Stimulated activated naive CD8-positive, alpha-beta T cell treated with anti-CD3 and anti-CD28 coated beads, Interleukin-15, Interleukin-2, amounts not matched to agents 100 ng/mL and 50 ng/mL, for 24 hours (primary cell): ENCODE measurements at regions not wholly inside any gene's neighbourhood (a gene's known extent, or its start where the extent isn't known, plus 50 kb on each side); places are given as distances from the start of the nearest gene placed in this dataset.

Source experiments
- H3K27ac Mint-ChIP-seq: one replicate; pipeline ENCODE4 v1.8.0; 2021; ENCODE audit warnings: mild to moderate bottlenecking, mixed read lengths
- H3K27me3 Mint-ChIP-seq: one replicate; pipeline ENCODE4 v1.8.0; 2021; ENCODE audit warnings: mixed read lengths
- H3K36me3 Mint-ChIP-seq: one replicate; pipeline ENCODE4 v1.8.0; 2021; ENCODE audit warnings: low read depth, mixed read lengths
- H3K4me1 Mint-ChIP-seq: one replicate; pipeline ENCODE4 v1.8.0; 2021; ENCODE audit warnings: low read depth, mixed read lengths
- H3K4me3 Mint-ChIP-seq: one replicate; pipeline ENCODE4 v1.8.0; 2021; ENCODE audit warnings: mild to moderate bottlenecking, mixed read lengths
- H3K9me3 Mint-ChIP-seq: one replicate; pipeline ENCODE4 v1.8.0; 2021; ENCODE audit warnings: mixed read lengths

DNA sequence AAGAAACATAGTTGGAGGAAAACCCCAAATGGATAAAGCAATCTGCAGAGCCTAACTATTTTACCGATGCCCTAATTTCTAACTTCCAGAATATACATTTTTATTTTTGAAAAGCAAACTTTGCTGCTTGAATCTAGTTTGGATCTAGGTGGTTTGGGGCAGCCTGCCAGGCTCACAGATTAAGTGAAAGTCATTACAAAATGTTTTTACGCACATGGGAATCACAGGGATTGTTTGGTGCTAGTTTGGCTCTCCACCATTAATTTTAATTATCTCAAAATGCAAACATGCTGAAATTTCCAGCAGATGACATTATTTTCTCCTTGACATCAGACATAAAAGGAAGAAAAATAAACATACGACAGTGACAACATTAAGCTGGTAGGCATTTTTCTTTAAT is 166.7 kb upstream of the INHBA start:
- H3K36me3 Mint-ChIP-seq, result no peaks in the 10 kb centered on the region
- peak overlapping the region; percentile 38 for H3K4me3 Mint-ChIP-seq
- peak overlapping the region; percentile 75 for H3K27ac Mint-ChIP-seq
- peaks cover 22% of the 10 kb centered on the region for H3K27me3 Mint-ChIP-seq
- H3K9me3 Mint-ChIP-seq, result peaks cover 10% of the 10 kb centered on the region
- H3K4me1 Mint-ChIP-seq, result peaks cover 44% of the 10 kb centered on the region

GRCh38 chr7:41869091-41869490 is 166.2 kb upstream of the INHBA start:
- no peaks in the 10 kb centered on the region for H3K36me3 Mint-ChIP-seq
- peaks cover 11% of the 10 kb centered on the region for H3K9me3 Mint-ChIP-seq
- H3K4me1 Mint-ChIP-seq, result peaks cover 39% of the 10 kb centered on the region
- H3K4me3 Mint-ChIP-seq, result no peak overlapping the region
- peaks cover 22% of the 10 kb centered on the region for H3K27me3 Mint-ChIP-seq
- H3K27ac Mint-ChIP-seq, result peak overlapping the region; percentile 21

DNA sequence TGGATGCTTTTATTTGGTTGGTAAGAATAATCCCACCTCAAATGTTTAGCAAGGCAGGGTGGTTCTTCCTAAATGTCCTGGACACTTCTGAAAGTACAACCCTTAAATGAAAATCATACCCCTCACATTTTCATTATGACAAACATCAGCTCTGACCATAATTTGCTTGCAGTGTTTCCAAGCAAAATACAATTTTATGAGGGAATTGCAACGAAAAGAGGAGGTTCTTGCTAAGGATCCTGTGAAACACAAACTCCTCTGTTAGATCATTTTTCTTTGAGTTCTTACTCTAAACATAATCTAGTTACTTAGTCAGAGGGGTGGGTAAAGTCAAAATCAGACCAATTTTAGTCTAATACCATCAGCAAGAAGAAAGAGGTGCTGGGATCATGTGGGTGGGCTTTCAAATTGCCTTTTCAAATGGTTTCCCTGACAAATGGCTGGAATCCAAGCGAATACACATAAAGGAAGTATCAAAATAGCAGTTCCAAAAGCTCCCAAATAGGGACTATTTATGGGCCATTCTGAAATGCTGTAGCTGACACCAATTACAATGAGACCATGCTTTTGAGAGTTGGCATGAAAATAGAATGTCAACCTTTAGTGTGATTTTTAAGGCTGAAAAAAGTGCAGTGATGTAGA is 164.9 kb upstream of the INHBA start:
- H3K36me3 Mint-ChIP-seq, result no peaks in the 10 kb centered on the region
- H3K9me3 Mint-ChIP-seq, result peaks cover 14% of the 10 kb centered on the region
- peaks cover 10% of the 10 kb centered on the region for H3K27me3 Mint-ChIP-seq
- no peak overlapping the region for H3K27ac Mint-ChIP-seq
- H3K4me1 Mint-ChIP-seq, result peaks cover 29% of the 10 kb centered on the region
- no peak overlapping the region for H3K4me3 Mint-ChIP-seq

DNA sequence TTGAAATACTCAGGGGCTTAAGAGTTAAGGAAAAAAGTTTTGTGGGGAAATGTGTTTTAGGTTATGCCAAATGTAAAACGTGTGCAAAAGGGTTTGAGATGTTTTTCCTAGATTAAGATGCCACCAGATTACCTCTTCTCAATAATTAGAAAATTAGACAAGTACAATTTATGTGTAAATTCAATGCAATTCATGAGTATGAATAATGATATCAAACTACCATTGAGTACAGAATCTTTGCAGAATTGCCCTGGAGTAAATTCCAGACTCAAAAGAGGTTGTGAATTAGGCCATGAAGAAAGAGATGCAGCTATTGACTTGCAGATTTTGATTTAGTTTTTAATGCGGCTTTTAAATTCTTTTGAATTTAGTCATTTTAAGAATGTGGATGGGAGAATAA is 159.4 kb upstream of the INHBA start:
- H3K27me3 Mint-ChIP-seq, result peaks cover 22% of the 10 kb centered on the region
- peaks cover 14% of the 10 kb centered on the region for H3K9me3 Mint-ChIP-seq
- H3K27ac Mint-ChIP-seq, result no peak overlapping the region
- peaks cover 6% of the 10 kb centered on the region for H3K4me1 Mint-ChIP-seq
- no peak overlapping the region for H3K4me3 Mint-ChIP-seq
- no peaks in the 10 kb centered on the region for H3K36me3 Mint-ChIP-seq

DNA sequence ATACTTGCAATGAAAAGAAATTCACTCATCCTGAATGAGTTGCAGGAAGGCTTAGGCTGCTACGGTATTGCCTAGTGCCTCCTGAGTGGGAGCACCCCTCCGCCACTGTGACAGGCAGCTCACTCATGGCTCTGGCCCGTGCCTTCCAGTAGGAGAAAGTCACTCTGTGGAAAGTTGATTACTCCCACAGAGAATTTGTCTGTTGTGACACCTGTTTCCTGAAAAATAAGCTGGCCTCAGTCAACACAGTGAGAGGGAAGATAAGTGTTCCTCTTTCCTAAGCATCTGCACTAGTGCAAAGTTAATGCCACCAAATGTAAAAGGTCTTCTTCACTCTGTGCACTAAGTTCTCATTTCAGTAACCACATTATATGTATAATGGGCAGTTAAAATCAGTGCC is 158.8 kb upstream of the INHBA start:
- H3K4me3 Mint-ChIP-seq, result no peak overlapping the region
- H3K27ac Mint-ChIP-seq, result no peak overlapping the region
- H3K4me1 Mint-ChIP-seq, result peaks cover 6% of the 10 kb centered on the region

DNA sequence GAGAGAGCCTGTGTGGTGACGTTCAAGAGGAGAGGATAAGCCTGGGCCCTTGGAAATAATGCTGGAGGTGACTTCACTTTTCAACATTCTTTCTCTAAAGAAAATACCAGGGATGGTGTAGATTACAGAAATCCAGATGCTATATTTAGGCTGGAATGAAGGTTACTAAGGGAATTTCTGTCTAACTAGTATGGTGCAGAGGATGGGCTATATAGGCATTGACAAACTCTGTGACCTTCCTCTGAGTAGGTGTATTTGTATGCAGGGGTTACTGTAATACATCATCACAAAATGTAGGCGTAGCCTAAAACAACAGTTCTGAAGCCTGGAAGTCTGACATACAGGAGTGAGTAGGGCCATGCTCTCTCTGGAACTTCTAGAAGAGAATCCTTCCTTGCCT is 155.3 kb upstream of the INHBA start:
- no peaks in the 10 kb centered on the region for H3K36me3 Mint-ChIP-seq
- peaks cover 3% of the 10 kb centered on the region for H3K9me3 Mint-ChIP-seq
- no peak overlapping the region for H3K4me3 Mint-ChIP-seq
- no peak overlapping the region for H3K27ac Mint-ChIP-seq
- peaks cover 29% of the 10 kb centered on the region for H3K27me3 Mint-ChIP-seq
- H3K4me1 Mint-ChIP-seq, result peaks cover 14% of the 10 kb centered on the region

More for the DNA sequence above, 158.8 kb upstream of the INHBA start:
- Mint-ChIP-seq H3K9me3 (peaks cover 17% of the 10 kb centered on the region), H3K36me3 (no peaks in the 10 kb centered on the region), H3K27me3 (peaks cover 26% of the 10 kb centered on the region)

DNA sequence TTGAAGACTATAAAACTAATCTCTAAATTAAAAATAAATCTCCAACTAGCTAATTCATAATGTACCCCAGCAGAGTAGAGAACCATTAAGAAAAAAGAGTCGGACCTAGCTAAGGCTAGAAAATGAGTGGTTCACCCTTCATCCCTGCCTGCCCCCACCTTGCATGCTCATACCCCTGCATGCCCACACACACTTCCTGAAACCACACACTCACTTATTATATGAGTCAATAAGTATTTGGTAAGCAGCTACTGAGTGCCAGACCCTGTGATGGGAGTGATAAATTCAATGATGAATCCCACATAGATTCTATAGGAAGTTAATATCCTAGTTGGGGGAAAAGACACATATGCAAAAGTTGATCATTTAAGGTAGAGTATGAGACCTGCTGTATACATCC is 152.9 kb upstream of the INHBA start:
- H3K9me3 Mint-ChIP-seq, result peaks cover 8% of the 10 kb centered on the region
- no peak overlapping the region for H3K27ac Mint-ChIP-seq
- peaks cover 8% of the 10 kb centered on the region for H3K4me1 Mint-ChIP-seq
- H3K27me3 Mint-ChIP-seq, result peaks cover 39% of the 10 kb centered on the region
- no peaks in the 10 kb centered on the region for H3K36me3 Mint-ChIP-seq
- H3K4me3 Mint-ChIP-seq, result no peak overlapping the region

DNA sequence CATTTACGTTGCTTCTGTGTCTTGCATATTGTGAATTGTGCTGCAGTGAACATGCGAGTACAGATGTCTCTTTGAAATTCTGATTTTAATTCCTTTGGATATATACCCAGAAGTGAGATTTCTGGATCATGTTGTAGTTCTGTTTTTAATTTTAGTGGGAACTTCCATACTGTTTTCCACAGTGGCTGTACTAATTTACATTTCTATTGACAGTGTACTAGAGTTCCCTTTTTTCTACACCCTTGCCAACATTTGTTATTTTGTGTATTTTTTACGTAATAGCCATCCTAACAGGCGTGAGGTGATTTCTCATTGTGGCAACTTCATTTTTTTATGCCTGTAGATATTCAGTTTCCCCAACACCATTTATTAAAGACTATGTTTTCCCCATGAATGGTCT is 144.7 kb upstream of the INHBA start:
- Mint-ChIP-seq H3K4me3 (no peak overlapping the region), H3K4me1 (peaks cover 7% of the 10 kb centered on the region), H3K27ac (no peak overlapping the region), H3K36me3 (peaks cover 4% of the 10 kb centered on the region), H3K27me3 (peaks cover 17% of the 10 kb centered on the region), H3K9me3 (peaks cover 26% of the 10 kb centered on the region)

DNA sequence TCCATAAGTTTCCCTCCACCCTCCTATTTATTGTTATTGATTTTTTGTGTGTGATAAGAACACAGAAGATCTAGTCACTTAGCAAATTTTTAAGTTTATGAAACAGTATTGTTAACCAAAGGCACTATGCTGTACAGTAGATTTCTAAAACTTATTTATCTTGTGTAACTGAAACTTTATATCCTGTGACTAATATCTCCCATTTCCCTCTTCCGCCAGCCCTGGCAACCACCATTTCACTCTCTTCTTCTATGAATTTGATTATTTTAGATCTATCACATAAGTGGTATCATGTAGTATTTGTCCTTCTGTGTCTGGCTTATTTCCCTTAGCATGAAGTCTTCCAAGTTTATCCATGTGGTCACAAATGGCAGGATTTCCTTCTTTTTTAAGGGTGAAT is 144.3 kb upstream of the INHBA start:
- peaks cover 4% of the 10 kb centered on the region for H3K36me3 Mint-ChIP-seq
- no peak overlapping the region for H3K4me3 Mint-ChIP-seq
- H3K27me3 Mint-ChIP-seq, result peaks cover 15% of the 10 kb centered on the region
- peaks cover 24% of the 10 kb centered on the region for H3K9me3 Mint-ChIP-seq
- H3K4me1 Mint-ChIP-seq, result peaks cover 7% of the 10 kb centered on the region
- peak overlapping the region; percentile 33 for H3K27ac Mint-ChIP-seq

GRCh38 chr7:41842956-41843355 is 140.1 kb upstream of the INHBA start:
- Mint-ChIP-seq H3K4me3 (no peak overlapping the region), H3K27me3 (peaks cover 6% of the 10 kb centered on the region), H3K9me3 (peaks cover 22% of the 10 kb centered on the region), H3K27ac (no peak overlapping the region), H3K36me3 (no peaks in the 10 kb centered on the region), H3K4me1 (peaks cover 7% of the 10 kb centered on the region)

DNA sequence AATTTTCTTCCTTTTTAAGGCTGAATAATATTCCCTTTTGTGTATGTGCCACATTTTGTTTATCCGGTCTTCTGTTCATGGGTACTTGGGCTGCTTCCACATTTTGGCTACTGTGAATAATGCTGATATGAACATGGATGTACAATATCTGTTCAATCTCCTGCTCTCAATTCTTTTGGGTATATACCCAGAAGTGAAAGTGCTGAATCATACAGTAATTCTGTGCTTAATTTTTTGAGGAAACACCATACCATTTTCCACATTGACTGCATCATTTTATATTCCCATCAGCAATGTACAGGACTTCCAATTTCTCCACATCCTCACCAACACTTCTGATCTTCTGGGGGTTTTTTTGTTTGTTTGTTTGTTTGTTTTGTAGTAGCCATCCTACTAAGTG is 135.0 kb upstream of the INHBA start:
- no peaks in the 10 kb centered on the region for H3K36me3 Mint-ChIP-seq

DNA sequence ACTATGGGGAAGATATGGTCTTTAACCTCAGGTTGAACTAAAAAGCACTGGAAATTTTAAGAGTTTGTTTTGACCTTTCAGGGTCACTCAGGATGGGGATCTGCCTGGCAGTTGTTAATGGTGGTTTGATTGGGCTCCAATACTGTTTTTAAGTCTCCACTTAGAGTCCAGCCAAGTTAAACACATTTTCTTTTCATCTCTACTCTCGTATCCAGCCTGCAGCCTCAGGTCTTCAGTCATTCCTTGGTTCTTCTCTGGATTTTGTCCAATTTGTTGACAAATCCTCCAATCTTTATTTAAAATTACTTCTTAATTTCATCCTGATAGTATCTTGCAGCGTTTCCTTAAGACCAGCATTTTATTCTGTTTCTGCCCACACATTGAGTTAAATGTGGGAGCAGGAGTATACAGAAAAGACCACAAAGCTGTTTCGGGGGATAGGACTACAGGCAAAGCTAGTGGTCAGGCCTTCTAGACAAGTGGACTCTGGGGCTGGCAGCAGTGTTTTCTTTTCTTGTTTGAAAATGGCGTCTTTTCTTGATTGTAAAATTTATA is 133.2 kb upstream of the INHBA start:
- Mint-ChIP-seq H3K4me3 (no peak overlapping the region), H3K36me3 (no peaks in the 10 kb centered on the region), H3K27ac (no peak overlapping the region), H3K4me1 (peaks cover 16% of the 10 kb centered on the region), H3K27me3 (peaks cover 9% of the 10 kb centered on the region), H3K9me3 (peaks cover 31% of the 10 kb centered on the region)

More for the DNA sequence above, 135.0 kb upstream of the INHBA start:
- H3K4me3 Mint-ChIP-seq, result no peak overlapping the region
- H3K9me3 Mint-ChIP-seq, result peaks cover 18% of the 10 kb centered on the region
- peaks cover 10% of the 10 kb centered on the region for H3K4me1 Mint-ChIP-seq
- H3K27me3 Mint-ChIP-seq, result peaks cover 9% of the 10 kb centered on the region
- H3K27ac Mint-ChIP-seq, result no peak overlapping the region

DNA sequence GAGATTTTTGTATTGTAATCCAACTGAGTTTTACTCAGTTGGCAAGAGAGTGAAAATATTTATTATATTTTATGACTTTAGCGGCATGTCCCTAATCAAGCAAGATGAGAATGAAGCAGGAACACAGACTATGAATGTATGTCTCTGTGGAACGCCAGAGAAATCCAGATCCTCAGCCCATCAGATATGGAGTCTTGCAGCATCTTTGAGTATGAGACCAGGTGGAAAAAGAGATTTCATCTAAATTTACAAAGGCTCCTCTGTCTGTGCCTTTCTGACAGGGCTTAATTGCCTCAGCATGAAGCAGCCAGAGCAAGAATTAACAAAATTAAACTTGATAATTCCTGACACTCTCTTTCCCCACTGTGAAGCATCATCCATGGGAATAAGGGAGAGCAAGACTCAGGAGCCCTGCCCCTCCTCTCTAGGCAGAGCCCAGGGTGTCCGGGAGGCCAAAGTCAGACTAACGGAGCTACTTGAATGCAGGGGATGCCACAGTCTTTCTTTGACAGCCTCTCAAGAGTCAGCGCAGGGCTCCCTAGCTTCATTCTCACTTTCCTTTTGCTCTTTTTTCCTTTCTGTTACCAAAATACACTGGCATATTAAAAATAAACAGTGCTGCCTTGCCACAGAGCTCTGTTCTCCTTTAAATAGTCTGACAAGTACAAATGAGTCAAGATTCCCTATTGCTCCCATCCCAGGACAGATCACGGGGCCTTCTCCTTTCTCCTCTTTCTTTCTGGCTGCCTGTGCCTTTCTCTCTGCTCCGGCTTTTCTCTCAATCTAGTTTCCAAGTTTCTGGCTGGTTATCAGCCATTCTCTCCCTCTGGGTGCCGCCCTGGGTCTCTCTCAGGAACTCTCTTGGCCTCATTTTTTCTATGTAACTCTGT is 132.2 kb upstream of the INHBA start:
- peaks cover 16% of the 10 kb centered on the region for H3K4me1 Mint-ChIP-seq
- H3K27me3 Mint-ChIP-seq, result peaks cover 8% of the 10 kb centered on the region
- peaks cover 31% of the 10 kb centered on the region for H3K9me3 Mint-ChIP-seq
- H3K27ac Mint-ChIP-seq, result no peak overlapping the region
- no peak overlapping the region for H3K4me3 Mint-ChIP-seq
- no peaks in the 10 kb centered on the region for H3K36me3 Mint-ChIP-seq

GRCh38 chr7:41832941-41833340 is 130.1 kb upstream of the INHBA start:
- Mint-ChIP-seq H3K4me1 (peaks cover 16% of the 10 kb centered on the region), H3K9me3 (peaks cover 22% of the 10 kb centered on the region), H3K36me3 (no peaks in the 10 kb centered on the region), H3K27me3 (peaks cover 5% of the 10 kb centered on the region), H3K27ac (no peak overlapping the region), H3K4me3 (no peak overlapping the region)

- no peaks in the 10 kb centered on the region for H3K36me3 Mint-ChIP-seq
- peaks cover 16% of the 10 kb centered on the region for H3K4me1 Mint-ChIP-seq
- peaks cover 2% of the 10 kb centered on the region for H3K27me3 Mint-ChIP-seq
- H3K9me3 Mint-ChIP-seq, result peaks cover 18% of the 10 kb centered on the region
- H3K4me3 Mint-ChIP-seq, result no peak overlapping the region
- no peak overlapping the region for H3K27ac Mint-ChIP-seq
These were observed 127.4 kb upstream of the INHBA start for GRCh38 chr7:41830271-41830670.
